Fibroblast of mammary gland (primary cell): ENCODE measurements at regions not wholly inside any gene's neighbourhood (a gene's known extent, or its start where the extent isn't known, plus 50 kb on each side); places are given as distances from the start of the nearest gene placed in this dataset.

Experiments used
- DNase-seq: peaks from one replicate; pipeline ENCODE4 v3.0.0-alpha.2; 2010; ENCODE audit warnings: low read depth
- H3K4me3 ChIP-seq: 2 replicates; pipeline ENCODE4 v1.5.1; 2011; ENCODE audit warnings: low read depth, mild to moderate bottlenecking, low read length, moderate library complexity; ENCODE audit not compliant: control insufficient read depth
- TF ChIP-seq, protein P1 (sequence below): conservative IDR thresholded peaks from 2 replicates; pipeline ENCODE4 v1.5.1; 2011; ENCODE audit warnings: low read depth, low read length, inconsistent platforms; ENCODE audit not compliant: control insufficient read depth, insufficient read depth

DNA sequence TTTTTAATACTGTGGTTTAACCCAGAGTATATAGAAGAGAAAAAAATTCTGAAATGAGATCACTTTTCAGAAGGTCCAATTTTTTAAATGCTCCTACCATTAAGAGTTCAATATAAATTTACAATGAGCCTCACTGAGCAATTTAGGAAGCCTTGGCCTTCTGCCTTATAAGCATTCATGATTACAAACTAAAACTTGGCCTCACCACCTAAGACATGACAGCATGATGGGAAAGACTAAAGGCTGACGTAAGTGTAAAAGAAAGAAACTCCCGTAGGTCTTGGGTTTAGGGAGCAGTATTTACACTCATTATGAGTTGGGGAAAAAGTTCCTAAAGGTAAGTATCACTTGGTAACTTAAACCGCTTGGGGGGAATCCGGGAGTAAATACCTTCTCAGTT lies 70.7 kb upstream of the ESRRG start:
- TF ChIP-seq, protein P1, sequence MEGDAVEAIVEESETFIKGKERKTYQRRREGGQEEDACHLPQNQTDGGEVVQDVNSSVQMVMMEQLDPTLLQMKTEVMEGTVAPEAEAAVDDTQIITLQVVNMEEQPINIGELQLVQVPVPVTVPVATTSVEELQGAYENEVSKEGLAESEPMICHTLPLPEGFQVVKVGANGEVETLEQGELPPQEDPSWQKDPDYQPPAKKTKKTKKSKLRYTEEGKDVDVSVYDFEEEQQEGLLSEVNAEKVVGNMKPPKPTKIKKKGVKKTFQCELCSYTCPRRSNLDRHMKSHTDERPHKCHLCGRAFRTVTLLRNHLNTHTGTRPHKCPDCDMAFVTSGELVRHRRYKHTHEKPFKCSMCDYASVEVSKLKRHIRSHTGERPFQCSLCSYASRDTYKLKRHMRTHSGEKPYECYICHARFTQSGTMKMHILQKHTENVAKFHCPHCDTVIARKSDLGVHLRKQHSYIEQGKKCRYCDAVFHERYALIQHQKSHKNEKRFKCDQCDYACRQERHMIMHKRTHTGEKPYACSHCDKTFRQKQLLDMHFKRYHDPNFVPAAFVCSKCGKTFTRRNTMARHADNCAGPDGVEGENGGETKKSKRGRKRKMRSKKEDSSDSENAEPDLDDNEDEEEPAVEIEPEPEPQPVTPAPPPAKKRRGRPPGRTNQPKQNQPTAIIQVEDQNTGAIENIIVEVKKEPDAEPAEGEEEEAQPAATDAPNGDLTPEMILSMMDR: no peak
- H3K4me3 ChIP-seq: no peak overlapping the region
- no peak for DNase-seq

DNA sequence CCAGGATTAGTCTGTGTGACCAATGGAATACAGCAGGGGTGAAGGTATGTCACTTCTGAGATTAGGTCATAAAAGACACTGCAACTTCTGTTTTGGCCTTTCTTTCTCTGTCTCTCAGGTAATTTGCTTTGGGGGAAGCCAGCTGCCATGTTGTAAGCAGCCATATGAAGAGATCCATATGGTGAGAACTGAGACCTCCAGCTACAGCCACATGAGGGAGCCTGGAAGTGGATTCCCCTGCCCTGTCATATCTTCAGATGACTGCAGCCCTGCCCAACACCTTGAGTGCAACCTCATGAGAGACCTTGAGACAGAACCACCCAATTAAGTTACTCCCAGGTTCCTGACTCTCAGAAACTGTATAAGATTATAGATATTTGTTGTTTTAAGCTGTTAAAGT lies 70.1 kb upstream of the ESRRG start:
- DNase-seq: no peak
- no peak overlapping the region for H3K4me3 ChIP-seq
- TF ChIP-seq, protein P1: no peak

- no peak overlapping the region for H3K4me3 ChIP-seq
- no peak for DNase-seq
- TF ChIP-seq, protein P1: no peak
Observed at GRCh38 chr1:216788671-216789070, 65.4 kb upstream of the ESRRG start.

- no peak for DNase-seq
- TF ChIP-seq, protein P1: no peak
- H3K4me3 ChIP-seq: no peak overlapping the region
Observed at GRCh38 chr1:216785737-216786136, 62.5 kb upstream of the ESRRG start.

GRCh38 chr1:216785221-216785620 lies 62.0 kb upstream of the ESRRG start:
- no peak overlapping the region for H3K4me3 ChIP-seq
- DNase-seq: no peak
- TF ChIP-seq, protein P1: no peak

GRCh38 chr1:216779686-216780085 lies 56.5 kb upstream of the ESRRG start:
- TF ChIP-seq, protein P1: no peak
- H3K4me3 ChIP-seq: no peak overlapping the region
- DNase-seq: no peak

DNA sequence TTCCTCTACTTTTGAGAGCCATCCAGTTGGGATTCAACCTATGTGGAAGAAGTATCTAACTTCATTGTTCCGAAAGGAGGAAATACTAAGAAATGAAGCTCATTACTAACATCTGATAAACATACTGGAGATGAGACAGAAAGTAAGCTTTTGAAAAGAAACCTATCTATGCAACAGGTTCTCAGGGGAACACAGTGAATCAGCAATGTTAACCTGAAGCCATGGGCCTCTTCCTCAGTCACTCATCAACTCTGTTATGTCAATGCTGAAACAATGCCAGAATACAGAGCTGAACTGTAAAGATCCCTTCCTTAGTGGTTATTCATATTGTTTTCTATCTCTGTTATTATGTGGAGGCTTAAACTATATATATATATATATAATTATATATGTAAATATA lies 55.5 kb upstream of the ESRRG start:
- DNase-seq: no peak
- TF ChIP-seq, protein P1: no peak

More for the DNA sequence above, 55.5 kb upstream of the ESRRG start:
- H3K4me3 ChIP-seq: no peak overlapping the region
